Esophagus muscularis mucosa (tissue), 4 donors: ENCODE measurements at regions not wholly inside any gene's neighbourhood (a gene's known extent, or its start where the extent isn't known, plus 50 kb on each side); places are given as distances from the start of the nearest gene placed in this dataset.

Experiments
- EP300 ChIP-seq: sonication (generic); formaldehyde crosslinking; IDR thresholded peaks from one replicate; pipeline ENCODE4 v1.6.1; 2017; ENCODE audit warnings: antibody characterized with exemption
- POLR2A ChIP-seq: fragments of 450-650 bp; IDR thresholded peaks from one replicate; pipeline ENCODE4 v1.6.1; 2017; ENCODE audit warnings: antibody characterized with exemption, moderate library complexity, mild to moderate bottlenecking, low read depth
- POLR2AphosphoS5 ChIP-seq, 2 donors: sonication (generic); formaldehyde crosslinking; IDR thresholded peaks; one replicate each; pipeline ENCODE4 v1.6.1; 2017; ENCODE audit warnings: antibody characterized with exemption in 2 of 2
- TF ChIP-seq, protein P1 (sequence below), 3 experiments: fragments of 200-600 bp in 2 of 3; fragments of 450-650 bp in 1 of 3; sonication (generic) in 2 of 3; IDR thresholded peaks; one replicate each; pipeline ENCODE4 v1.5.1; 2017 to 2019; ENCODE audit warnings: antibody characterized with exemption in 3 of 3, mild to moderate bottlenecking in 2 of 3, moderate library complexity in 1 of 3

DNA sequence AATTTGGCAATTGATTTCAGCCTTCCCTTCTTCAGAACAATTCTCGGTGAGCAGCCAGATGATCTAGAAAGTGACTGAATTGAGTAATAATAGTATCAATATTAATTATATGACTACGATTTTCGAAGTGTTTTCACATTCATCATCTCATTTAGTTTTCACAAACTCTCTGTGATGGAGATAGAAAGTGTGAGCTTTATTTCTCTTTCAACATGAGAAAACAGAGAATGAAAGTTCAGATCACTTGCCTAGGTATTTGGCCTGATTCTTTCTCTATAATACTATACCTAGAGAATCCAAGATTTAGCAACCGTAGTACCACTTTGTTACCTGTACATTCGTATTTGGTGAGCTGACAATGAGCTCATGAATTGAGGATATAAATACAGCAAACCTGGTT is 739.2 kb upstream of the NR2F2 start:
- TF ChIP-seq, protein P1, sequence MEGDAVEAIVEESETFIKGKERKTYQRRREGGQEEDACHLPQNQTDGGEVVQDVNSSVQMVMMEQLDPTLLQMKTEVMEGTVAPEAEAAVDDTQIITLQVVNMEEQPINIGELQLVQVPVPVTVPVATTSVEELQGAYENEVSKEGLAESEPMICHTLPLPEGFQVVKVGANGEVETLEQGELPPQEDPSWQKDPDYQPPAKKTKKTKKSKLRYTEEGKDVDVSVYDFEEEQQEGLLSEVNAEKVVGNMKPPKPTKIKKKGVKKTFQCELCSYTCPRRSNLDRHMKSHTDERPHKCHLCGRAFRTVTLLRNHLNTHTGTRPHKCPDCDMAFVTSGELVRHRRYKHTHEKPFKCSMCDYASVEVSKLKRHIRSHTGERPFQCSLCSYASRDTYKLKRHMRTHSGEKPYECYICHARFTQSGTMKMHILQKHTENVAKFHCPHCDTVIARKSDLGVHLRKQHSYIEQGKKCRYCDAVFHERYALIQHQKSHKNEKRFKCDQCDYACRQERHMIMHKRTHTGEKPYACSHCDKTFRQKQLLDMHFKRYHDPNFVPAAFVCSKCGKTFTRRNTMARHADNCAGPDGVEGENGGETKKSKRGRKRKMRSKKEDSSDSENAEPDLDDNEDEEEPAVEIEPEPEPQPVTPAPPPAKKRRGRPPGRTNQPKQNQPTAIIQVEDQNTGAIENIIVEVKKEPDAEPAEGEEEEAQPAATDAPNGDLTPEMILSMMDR (IDR thresholded peaks at IDR 0.05) = no peak
- TF ChIP-seq POLR2AphosphoS5 (IDR thresholded peaks at IDR 0.05) = no peak
- no peak for TF ChIP-seq POLR2A
- no peak for TF ChIP-seq EP300
